GM19240 (cell line): ENCODE measurements at regions not wholly inside any gene's neighbourhood (a gene's known extent, or its start where the extent isn't known, plus 50 kb on each side); places are given as distances from the start of the nearest gene placed in this dataset.
A peak's percentile ranks its signal among the peaks of the same experiment; 100 is the strongest.
"Not testable (repeated sequence)": the region's sequence is repeated elsewhere in the genome, so short reads cannot be mapped to it uniquely, and the experiment has no call there.

ENCODE experiments used
- DNase-seq: peaks from one replicate; pipeline ENCODE4 v3.0.0; 2011; ENCODE audit warnings: low spot score; ENCODE audit not compliant: insufficient read length

DNA sequence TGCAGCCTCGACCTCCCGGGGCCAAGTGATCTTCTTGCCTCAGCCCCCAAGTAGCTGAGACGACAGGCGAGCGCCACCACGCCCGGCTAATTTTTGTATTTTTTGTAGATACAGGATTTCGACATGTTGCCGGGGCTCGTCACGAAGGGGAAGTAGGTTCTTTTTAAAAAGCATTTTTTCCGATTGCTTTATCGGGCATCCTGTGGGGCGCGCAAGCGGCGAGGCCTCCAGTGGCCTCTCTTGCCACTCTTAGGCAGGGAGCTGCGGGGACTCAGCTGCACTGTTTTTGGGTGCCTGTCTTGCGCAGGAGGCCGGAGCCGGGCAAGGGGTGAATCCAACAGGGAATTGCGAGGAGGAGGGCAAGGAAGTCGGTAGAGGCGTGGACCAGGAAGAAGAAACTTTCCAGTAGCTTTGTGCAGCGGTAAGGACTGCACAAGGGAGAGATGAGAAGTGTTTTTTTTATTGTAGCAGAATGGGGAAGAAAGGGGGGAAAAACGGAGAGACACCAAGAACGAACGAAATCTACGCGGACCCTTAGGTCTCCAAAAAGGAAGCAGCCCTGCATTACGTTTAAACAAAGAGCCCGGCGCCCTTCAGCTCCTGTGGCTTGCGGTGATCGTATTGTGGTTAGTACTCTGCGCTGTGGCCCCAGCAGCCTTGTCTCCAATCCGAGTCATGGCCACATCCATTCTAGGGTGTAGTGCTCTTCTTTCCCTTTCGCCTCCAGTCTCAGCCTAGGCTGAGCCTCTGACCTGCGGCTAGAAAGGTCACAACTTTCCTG, 164.8 kb downstream of the PPIAL4G start:
- peak; percentile 58 for DNase-seq

DNA sequence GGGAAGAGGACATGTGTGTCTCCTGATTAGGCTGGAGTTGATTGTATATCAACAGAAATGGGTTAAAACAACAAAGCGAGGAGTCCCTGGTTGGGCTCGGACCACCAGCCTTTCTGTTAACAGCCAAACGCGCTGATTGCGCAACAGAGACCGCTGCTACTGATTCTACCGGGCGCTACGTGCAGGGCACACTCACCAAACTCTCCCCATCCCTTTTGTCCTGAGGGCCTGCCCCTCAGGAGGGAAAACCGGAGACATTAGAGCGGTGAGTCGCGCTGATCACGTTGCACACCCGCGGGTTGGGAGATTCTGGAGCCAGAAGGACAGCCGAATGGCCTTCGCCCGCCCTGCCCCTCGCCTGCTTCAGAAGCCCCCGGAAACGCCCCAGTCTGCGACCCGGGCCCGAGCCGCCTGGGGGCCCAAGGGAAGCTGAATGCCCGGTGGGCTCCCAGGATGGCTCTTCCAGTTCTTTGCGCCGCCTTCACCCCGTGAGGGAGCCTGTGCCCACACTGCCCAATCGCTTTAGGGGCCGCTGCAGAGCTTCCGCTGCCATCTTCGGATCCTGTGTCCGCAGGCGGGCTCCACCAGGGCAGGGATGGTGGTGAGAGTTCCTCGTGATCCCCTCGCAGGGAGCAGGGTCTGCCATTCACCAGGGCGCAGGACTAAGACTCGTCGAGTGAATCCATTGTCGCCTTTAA, 165.4 kb upstream of the NBPF11 start:
- no peak for DNase-seq

DNA sequence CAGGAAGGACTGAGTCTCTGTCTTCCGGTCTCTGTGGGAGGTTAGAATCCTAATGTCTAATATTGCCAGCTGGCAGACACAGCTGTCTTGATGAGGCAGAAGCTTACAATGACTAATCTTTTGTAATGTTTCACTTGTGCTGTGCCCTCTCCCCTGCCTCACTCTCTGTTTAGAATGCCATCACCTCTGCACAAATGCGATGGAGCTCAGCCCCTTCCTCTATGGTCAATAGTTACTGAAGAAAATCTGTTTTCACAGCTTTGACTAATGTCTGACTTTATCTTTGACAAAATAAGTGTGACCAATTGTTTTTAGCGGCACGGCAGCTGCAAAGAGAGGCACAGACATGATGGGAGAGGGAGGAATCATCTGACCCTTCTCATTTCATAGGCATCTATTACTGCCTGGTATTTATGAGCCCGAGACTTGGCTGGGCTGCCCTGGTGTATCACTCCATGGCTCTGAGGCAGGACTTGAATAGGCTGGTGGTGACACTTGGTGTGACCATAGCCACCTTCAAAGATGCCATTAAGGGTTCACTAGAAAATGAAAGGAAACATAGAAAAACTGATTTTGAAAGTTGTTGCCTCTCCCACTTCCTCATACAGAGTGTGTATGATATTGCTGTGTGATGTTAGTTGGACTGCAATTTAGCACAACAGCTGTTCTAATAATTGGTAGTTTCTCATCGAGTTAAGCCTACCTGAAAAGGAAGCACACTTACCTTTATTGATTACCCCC, 163.2 kb upstream of the NBPF11 start:
- DNase-seq = peak; percentile 31

DNA sequence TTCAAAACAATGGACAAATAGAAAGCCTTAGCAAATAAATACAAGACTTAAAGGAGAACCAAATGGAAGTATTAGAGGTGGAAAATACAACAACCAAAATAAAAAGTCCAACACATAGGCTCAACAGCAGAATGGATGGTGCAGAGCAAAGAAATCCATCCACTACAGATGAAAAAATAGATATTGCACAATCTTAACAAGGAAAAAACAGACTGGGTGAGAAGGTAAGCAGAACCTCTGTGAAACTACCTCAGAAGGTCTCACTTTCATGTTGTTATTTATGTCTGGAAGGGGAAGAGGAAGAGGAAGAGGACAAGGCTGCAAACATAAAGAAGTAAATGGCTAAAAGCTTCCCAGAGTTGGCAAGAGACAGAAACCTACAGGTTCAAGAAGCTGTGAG, 158.7 kb upstream of the NBPF11 start:
- no peak for DNase-seq

DNA sequence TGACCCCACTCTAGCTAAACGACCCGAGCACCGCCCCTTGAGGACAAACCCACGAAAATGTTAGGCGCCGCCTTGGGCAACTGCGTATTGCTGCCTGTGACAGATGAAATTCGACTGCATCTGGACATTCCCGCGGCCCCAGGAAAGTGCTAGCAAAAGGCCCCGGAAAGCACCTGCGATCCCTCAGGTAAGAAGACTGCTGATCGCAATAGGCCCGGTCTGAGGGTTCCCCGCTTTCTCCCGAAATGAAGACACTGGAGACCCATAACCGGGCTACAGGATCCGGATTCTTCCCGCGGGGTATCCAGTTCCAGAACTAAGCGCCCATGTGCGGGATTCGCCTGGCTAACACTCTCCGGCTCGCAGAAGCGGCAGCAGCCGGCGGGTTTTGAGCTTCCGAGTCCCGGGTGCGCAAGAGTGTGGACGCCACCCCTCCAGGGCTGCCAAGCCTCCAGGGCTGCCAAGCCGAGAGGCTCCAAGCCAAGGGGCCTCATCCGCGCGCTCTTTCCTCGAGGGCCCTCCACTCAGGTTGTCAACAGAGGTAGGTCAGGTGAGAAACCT, 157.9 kb upstream of the NBPF11 start:
- no peak for DNase-seq

DNA sequence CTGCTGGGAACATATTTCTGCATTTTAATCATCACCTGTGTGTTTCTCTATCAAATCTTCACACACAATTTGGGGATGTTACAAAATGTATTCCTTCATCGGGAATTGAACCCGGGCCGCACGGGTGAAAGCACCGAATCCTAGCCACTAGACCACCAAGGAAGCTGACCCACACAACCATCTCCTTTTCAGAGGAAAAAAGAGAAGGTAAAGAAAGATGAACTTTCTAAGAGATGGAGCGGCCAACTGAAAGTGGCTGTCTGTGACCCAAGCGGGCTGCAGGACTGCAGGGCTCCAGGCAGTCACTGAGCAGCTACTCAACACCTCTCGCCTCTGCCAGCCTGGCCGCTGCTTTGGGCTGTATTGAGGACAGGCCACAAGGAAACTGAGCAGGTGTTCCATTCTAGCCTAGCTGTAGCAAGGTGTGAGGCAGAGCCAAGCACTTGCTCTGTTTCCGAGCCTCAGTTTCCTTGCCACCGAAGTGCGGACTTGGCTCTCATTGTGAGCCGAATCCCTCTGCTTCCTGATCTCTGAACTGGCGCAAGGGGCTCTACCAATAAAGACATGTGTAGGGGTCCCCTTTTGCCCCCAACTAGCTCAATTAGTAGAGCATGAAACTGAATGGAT, 156.9 kb upstream of the NBPF11 start:
- DNase-seq = no peak

DNA sequence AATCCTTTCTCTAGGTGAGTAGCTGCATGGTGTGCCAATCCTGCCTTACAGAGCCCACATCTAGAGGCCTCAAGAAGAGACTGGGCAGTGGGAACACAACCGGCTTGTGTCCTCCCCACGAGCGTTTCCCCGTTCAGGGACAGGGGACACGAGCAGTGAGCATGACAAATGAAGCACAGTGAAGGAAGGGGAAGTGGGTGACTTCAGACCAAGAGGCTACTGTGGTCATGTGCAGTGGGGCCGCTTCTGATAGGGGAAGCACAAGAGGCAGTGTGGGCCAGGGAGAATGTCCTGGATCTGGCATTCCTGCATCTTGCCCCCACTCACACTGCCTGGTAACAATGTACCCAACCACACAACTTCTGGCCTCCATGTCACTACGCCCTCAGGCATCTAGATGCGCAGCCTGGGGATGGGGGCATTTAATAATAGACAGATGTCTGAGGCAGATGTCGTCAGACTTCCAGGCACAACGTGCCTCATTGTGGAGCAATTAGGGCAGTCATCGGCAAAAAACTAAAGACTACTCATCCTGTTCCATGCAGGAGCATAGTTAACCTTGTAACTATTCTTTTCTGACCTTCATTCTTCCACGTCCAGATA, 155.6 kb upstream of the NBPF11 start:
- DNase-seq = no peak

DNA sequence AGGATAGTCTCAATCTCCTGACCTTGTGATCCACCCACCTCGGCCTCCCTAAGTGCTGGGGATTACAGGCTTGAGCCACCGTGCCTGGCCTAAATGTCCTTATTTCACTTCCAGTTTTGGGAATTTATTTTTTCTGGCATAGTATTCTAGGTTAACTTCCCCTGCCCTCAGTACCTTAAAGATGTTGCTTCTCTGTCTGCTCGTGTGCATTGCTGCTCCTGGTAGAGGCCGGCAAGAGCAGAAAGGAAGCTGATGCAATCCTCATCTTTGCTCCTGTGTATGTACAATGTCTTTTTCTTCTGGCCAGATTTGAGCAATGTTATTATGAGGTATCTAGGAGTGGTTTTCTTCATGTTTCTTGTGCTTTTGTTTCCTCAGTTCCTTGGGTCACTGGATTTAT, 152.9 kb upstream of the NBPF11 start:
- not testable (repeated sequence) for DNase-seq

DNA sequence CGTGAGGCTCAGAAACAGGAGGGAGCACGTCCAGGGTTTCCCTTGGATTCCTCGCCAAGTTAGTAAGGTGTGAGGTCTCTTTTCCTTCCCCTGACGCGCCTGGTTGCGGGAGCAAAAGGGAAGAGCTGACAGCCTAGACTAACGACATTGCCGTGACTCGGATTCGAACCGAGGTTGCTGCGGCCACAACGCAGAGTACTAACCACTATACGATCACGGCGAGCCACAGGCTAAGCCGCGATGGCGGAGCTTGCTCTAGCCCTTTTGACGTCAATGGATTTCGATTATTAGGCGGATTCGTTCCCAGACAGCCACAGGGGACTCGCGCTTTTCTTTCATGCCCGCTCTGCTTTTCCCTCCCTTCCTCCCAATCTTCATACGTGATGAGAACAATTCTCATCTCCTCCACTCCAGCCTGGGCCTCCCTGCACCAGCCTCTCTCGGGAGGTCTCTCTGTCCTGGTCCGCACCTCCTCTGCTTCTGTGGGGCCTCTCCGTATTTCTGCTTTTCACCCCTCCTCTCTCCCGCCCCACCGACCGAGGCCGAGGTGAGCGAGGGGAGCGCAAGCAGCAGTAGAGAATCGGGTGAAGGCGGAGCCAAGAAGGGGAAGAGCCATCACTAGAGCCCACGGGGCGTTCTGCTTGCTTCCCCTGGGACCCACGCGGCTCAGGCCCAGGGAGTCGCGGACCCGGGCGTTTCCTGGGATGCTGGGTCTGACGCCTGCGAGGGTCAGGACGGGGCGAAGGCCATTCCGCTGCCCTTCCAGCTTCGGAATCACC, 150.7 kb upstream of the NBPF11 start:
- not testable (repeated sequence) for DNase-seq

DNA sequence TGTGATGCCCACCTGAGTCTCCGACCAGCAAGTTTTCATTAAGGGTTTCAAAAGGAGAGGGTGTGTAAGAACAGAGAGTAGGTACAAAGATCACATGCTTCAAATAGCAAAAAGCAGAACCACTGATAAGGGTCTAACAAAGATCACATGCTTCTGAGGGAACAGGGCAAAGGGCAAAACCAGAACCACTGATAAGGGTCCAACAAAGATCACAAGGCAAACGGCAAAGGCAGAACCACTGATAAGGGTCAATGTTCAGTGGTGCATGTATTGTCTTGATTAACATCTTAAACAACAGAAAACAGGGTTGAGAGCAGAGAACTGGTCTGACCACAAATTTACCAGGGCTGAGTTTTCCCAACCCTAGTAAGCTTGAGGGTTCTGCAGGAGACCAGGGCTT, 145.8 kb upstream of the NBPF11 start:
- not testable (repeated sequence) for DNase-seq

DNA sequence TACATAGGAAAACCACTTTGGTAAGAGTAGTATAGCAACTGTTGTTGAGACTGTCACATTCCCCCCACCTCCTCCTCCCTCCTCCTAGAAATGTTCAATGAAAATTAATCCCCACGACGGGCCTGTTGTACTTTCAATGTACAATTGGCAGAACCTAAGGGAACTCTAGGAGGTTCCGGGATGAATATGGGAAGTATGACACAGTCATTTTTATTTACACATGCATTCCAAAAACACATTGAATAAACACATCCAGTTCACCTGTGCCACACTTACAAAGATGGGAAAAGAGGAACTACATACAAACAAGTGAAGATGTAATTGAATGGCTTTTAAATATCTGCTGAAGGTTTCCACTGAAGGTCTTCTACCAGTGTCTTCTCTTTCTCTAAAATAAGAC, 144.4 kb upstream of the NBPF11 start:
- DNase-seq = no peak

DNA sequence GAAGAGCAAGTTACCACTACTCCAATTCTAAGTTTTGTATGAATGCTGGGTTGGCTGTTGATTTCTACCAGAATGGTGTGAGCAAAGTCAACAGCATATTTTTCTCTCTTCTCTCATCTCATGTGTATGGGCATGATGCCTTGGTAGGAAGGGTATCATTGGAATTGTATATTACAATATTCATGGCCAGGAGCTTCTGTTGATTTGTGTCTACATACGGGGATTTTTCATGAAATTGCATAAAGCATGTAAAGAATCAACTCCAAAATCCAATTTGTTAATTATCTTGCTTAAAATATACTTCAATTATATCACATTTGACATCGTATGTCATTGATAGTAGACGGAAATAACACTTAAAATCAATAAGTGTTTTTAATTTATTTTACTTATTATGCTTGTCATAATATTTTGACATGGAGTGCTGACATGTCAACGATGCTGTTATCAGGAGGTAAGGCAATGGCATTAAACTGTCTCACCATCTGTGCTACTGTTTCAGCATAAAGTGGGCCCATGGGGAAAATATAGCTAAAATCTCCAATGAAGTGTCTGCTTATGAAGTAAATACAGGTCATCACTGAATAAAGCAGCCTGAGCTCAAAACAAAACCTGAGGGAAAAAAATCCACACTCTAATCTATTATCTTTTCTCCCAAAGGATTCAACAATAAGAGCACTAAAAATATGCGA, 142.2 kb upstream of the NBPF11 start:
- no peak for DNase-seq

DNA sequence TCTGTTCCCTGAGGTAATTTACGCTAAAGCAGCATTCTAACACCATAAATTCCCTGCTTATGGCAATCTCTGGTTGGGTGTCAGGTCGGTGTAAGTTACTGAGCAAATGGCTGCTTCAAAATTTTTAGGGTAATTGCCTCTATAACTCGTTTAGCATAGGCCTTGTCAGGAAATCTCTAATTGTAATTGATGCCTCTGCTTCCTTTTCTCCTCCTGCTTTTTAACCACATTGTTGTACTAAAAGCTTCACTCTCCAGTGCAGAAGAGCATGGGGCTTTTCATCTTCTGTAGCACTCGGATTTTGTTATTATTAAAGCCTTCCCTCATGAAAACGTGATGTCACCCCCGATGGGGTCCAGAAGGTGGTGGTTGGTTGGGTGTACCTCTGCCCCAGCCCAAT, 141.6 kb upstream of the NBPF11 start:
- no peak for DNase-seq

DNA sequence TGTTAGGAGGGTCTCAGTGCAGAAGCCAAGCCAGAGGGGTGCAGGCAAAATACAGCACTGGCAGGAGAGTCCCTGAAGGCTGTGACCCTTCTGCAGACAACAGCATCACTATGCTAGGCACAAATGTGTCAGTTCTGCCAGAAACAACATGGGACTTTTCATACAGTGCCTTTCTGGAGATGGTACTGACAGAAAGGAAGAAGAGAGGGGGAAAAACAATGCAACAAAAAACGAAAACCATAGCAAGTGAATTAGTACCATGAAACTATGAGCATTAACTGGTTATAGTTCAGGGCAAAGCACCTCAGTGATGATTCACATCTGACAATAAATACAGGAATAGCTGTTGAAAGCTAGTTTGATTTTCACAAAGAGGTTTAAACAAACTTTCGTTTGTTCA, 140.8 kb upstream of the NBPF11 start:
- DNase-seq = no peak

DNA sequence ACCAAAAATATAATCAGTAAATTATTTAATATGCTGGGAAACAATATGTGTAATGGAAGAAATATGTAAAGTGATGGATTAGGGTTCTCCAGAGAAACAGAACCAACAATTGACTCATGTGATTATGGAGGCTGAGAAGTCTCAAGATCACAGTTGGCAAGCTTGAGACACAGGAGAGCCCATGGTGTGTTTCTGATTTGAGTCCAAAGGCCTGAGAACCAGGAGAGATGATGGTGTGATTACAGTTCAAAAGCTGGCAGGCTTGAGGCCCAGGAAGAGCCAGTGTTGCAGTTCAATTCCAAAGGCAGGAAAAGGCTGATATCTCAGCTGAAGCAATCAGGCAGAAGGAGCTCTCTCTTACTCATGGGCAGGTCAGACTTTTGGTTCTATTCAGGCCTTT, 138.8 kb upstream of the NBPF11 start:
- DNase-seq = no peak

DNA sequence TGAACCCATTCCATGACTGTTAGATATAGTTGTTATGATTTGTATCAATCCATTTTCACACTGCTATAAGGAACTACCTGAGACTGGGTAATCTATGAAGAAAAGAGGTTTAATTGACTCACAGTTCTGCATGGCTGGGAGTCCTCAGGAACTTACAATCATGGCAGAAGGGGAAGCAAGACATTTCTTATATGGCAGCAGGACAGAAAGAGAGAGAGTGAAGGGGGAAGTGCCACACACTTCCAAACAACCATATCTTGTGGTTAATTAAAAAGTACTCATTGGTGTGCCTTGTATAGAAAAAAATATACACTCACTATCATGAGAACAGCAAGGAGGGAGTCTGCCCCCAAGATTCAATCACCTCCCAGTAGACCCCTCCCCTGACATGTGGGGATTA, 137.6 kb upstream of the NBPF11 start:
- DNase-seq = no peak

DNA sequence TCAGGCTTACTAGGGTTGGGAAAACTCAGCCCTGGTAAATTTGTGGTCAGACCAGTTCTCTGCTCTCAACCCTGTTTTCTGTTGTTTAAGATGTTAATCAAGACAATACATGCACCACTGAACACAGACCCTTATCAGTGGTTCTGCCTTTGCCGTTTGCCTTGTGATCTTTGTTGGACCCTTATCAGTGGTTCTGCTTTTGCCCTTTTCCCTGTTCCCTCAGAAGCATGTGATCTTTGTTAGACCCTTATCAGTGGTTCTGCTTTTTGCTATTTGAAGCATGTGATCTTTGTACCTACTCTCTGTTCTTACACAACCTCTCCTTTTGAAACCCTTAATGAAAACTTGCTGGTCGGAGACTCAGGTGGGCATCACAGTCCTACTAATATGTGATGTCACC, 133.9 kb upstream of the NBPF11 start:
- DNase-seq = not testable (repeated sequence)

DNA sequence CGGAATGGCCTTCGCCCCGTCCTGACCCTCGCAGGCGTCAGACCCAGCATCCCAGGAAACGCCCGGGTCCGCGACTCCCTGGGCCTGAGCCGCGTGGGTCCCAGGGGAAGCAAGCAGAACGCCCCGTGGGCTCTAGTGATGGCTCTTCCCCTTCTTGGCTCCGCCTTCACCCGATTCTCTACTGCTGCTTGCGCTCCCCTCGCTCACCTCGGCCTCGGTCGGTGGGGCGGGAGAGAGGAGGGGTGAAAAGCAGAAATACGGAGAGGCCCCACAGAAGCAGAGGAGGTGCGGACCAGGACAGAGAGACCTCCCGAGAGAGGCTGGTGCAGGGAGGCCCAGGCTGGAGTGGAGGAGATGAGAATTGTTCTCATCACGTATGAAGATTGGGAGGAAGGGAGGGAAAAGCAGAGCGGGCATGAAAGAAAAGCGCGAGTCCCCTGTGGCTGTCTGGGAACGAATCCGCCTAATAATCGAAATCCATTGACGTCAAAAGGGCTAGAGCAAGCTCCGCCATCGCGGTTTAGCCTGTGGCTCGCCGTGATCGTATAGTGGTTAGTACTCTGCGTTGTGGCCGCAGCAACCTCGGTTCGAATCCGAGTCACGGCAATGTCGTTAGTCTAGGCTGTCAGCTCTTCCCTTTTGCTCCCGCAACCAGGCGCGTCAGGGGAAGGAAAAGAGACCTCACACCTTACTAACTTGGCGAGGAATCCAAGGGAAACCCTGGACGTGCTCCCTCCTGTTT, 128.9 kb upstream of the NBPF11 start:
- DNase-seq = not testable (repeated sequence)

DNA sequence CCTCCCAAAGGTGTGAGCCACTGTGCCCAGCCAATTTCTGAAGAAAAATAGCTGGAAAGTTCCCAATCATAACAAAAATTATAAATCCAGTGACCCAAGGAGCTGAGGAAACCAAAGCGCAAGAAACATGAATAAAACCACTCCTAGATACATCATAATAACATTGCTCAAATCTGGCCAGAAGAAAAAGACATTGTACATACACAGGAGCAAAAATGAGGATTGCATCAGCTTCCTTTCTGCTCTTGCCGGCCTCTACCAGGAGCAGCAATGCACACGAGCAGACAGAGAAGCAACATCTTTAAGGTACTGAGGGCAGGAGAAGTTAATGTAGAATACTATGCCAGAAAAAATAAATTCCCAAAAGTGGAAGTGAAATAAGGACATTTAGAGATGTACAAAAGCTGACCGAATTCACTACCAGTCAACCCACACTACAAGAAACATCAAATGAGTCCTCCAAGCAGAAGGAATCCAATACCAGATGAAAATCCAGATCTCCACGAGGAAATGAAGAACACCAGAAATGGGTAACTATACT, 127.0 kb upstream of the NBPF11 start:
- not testable (repeated sequence) for DNase-seq
